ENCODE measurements at regions not wholly inside any gene's neighbourhood (a gene's known extent, or its start where the extent isn't known, plus 50 kb on each side); places are given as distances from the start of the nearest gene placed in this dataset.

DNA sequence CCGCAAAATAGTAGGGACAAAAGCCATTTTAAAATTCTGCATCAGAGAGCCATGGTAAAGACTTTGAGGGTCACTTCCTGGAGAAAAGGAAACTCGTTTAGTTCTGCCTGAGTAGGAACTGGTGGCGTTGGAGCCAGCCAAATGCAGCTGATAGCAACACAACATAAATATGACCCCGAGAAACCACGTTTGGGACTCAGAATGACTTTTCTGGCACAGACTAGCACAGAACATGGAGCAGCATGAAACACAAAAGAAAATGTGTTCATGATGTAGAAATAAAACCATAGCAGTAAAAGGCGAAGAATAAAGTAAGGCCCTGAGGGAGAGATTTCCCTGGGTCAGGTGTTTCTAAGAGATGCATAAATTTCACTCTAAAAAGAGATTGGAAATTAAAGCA is 149.2 kb upstream of the KLHL29 start (continued):
- TF ChIP-seq, protein P1, sequence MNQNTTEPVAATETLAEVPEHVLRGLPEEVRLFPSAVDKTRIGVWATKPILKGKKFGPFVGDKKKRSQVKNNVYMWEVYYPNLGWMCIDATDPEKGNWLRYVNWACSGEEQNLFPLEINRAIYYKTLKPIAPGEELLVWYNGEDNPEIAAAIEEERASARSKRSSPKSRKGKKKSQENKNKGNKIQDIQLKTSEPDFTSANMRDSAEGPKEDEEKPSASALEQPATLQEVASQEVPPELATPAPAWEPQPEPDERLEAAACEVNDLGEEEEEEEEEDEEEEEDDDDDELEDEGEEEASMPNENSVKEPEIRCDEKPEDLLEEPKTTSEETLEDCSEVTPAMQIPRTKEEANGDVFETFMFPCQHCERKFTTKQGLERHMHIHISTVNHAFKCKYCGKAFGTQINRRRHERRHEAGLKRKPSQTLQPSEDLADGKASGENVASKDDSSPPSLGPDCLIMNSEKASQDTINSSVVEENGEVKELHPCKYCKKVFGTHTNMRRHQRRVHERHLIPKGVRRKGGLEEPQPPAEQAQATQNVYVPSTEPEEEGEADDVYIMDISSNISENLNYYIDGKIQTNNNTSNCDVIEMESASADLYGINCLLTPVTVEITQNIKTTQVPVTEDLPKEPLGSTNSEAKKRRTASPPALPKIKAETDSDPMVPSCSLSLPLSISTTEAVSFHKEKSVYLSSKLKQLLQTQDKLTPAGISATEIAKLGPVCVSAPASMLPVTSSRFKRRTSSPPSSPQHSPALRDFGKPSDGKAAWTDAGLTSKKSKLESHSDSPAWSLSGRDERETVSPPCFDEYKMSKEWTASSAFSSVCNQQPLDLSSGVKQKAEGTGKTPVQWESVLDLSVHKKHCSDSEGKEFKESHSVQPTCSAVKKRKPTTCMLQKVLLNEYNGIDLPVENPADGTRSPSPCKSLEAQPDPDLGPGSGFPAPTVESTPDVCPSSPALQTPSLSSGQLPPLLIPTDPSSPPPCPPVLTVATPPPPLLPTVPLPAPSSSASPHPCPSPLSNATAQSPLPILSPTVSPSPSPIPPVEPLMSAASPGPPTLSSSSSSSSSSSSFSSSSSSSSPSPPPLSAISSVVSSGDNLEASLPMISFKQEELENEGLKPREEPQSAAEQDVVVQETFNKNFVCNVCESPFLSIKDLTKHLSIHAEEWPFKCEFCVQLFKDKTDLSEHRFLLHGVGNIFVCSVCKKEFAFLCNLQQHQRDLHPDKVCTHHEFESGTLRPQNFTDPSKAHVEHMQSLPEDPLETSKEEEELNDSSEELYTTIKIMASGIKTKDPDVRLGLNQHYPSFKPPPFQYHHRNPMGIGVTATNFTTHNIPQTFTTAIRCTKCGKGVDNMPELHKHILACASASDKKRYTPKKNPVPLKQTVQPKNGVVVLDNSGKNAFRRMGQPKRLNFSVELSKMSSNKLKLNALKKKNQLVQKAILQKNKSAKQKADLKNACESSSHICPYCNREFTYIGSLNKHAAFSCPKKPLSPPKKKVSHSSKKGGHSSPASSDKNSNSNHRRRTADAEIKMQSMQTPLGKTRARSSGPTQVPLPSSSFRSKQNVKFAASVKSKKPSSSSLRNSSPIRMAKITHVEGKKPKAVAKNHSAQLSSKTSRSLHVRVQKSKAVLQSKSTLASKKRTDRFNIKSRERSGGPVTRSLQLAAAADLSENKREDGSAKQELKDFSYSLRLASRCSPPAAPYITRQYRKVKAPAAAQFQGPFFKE (tag by site-specific recombination; IDR thresholded peaks at IDR 0.05; ENCODE audit: borderline replicate concordance): no peak
- TF ChIP-seq ZNF837 (tag by site-specific recombination; IDR thresholded peaks at IDR 0.05) (no peak), ZNF10 (tag by site-specific recombination; IDR thresholded peaks at IDR 0.05) (no peak), GLIS2 (tag by site-specific recombination; IDR thresholded peaks at IDR 0.05) (no peak), ZNF555 (tag by site-specific recombination; conservative IDR thresholded peaks at IDR 0.05) (no peak)

DNA sequence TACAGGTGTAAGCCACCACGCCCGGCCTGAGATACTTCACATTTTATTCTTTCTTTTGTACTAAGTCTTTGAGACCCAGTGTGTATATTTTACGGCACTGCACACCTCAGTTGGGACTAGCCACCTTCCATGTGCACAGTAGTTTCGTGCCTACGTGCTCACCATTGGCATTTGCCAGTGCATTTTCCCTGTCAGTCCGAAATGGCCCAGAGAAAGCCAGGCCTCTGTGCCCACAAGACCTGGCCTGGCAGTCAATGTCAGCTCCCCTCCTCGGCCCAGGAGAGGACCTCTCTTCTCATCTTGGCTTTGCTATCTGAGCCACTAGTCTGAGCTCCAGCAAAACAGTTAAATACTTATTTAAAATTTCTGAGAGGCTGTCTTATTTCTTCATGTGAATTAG is 147.8 kb upstream of the KLHL29 start:
- Histone ChIP-seq H3K27ac (ENCODE audit: extremely low read depth, low read depth, low read length) (no peak overlapping the region), H3K4me3 (ENCODE audit: low read depth, low read length) (no peak overlapping the region), H3K36me3 (ENCODE audit: control insufficient read depth in 2 of 2, insufficient read depth in 1 of 2, low read length in 2 of 2) (no peaks in the 10 kb centered on the region), H3K4me1 (ENCODE audit: control insufficient read depth, insufficient read depth, low read length) (no peaks in the 10 kb centered on the region), H3K9me3 (ENCODE audit: control insufficient read depth, insufficient read depth, low read depth, low read length) (no peaks in the 10 kb centered on the region)
- POLR2A ChIA-PET: no interaction called here
- no peak for TF ChIP-seq ZNF561 (tag by site-specific recombination; IDR thresholded peaks at IDR 0.05; ENCODE audit: borderline replicate concordance)
- TF ChIP-seq ZNF768 (tag by site-specific recombination; IDR thresholded peaks at IDR 0.05): no peak
- CTCF ChIA-PET: no interaction called here

DNA sequence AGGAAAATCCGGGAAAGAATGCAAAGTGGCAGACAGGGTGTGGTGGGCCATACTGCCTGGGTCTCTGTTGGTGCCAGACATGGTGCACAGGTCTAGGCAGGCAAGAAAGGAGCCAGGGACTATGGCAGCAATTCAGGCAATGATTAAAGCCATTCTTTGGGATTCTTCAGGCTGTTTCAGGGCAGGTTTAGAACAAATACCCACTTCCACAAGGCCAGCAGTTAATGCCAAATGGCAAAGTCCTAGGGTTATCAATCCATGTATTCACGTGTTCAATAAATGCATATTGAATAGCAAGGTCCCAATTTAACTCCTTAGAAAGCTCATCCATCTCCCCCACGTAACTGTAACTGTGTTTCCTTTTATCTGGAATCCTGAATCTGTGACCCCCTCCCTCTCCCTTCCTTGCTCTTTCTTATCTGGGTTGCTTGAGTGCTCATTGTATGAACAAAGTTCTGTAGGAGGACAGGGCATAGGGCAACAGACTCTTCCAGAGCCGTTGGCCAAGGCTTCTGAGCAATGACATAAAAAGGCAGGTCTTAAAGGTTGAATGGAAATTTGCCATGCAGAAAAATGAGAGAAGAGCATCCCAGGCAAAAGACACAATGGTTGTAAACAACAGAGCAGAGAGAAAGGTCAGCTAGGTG is 146.8 kb upstream of the KLHL29 start:
- CTCF ChIA-PET: no interaction called here
- TF ChIP-seq ZNF837 (tag by site-specific recombination; IDR thresholded peaks at IDR 0.05) (no peak), ZFHX2 (tag by site-specific recombination; conservative IDR thresholded peaks at IDR 0.05) (no peak), SP3 (tag by site-specific recombination; IDR thresholded peaks at IDR 0.05) (no peak), ZNF423 (tag by site-specific recombination; IDR thresholded peaks at IDR 0.05) (no peak), YY1 (tag by site-specific recombination; IDR thresholded peaks at IDR 0.05) (no peak), ZNF37A (tag by site-specific recombination; IDR thresholded peaks at IDR 0.05) (no peak), ZFP41 (tag by site-specific recombination; IDR thresholded peaks at IDR 0.05; ENCODE audit: borderline replicate concordance) (no peak), MYNN (tag by site-specific recombination; IDR thresholded peaks at IDR 0.05; ENCODE audit: borderline replicate concordance) (no peak), ZNF292 (tag by site-specific recombination; IDR thresholded peaks at IDR 0.05; ENCODE audit: borderline replicate concordance, low read depth) (no peak), ZFP3 (tag by site-specific recombination; IDR thresholded peaks at IDR 0.05; ENCODE audit: low read depth) (no peak), OSR2 (tag by site-specific recombination; IDR thresholded peaks at IDR 0.05) (no peak), ZNF768 (tag by site-specific recombination; IDR thresholded peaks at IDR 0.05) (no peak), ZNF560 (tag by site-specific recombination; IDR thresholded peaks at IDR 0.05; ENCODE audit: borderline replicate concordance) (no peak), ZNF302 (tag by site-specific recombination; IDR thresholded peaks at IDR 0.05; ENCODE audit: low read depth) (no peak), YY2 (tag by site-specific recombination; IDR thresholded peaks at IDR 0.05) (no peak)
- TF ChIP-seq, protein P2, sequence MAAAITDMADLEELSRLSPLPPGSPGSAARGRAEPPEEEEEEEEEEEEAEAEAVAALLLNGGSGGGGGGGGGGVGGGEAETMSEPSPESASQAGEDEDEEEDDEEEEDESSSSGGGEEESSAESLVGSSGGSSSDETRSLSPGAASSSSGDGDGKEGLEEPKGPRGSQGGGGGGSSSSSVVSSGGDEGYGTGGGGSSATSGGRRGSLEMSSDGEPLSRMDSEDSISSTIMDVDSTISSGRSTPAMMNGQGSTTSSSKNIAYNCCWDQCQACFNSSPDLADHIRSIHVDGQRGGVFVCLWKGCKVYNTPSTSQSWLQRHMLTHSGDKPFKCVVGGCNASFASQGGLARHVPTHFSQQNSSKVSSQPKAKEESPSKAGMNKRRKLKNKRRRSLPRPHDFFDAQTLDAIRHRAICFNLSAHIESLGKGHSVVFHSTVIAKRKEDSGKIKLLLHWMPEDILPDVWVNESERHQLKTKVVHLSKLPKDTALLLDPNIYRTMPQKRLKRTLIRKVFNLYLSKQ (tag by site-specific recombination; IDR thresholded peaks at IDR 0.05; ENCODE audit: borderline replicate concordance): no peak
- TF ChIP-seq, protein P3, sequence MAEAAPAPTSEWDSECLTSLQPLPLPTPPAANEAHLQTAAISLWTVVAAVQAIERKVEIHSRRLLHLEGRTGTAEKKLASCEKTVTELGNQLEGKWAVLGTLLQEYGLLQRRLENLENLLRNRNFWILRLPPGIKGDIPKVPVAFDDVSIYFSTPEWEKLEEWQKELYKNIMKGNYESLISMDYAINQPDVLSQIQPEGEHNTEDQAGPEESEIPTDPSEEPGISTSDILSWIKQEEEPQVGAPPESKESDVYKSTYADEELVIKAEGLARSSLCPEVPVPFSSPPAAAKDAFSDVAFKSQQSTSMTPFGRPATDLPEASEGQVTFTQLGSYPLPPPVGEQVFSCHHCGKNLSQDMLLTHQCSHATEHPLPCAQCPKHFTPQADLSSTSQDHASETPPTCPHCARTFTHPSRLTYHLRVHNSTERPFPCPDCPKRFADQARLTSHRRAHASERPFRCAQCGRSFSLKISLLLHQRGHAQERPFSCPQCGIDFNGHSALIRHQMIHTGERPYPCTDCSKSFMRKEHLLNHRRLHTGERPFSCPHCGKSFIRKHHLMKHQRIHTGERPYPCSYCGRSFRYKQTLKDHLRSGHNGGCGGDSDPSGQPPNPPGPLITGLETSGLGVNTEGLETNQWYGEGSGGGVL (tag by site-specific recombination; IDR thresholded peaks at IDR 0.05): no peak

More for the DNA sequence above, 146.8 kb upstream of the KLHL29 start:
- Histone ChIP-seq H3K9me3 (ENCODE audit: control insufficient read depth, insufficient read depth, low read depth, low read length) (no peaks in the 10 kb centered on the region), H3K36me3 (ENCODE audit: control insufficient read depth in 2 of 2, insufficient read depth in 1 of 2, low read length in 2 of 2) (no peaks in the 10 kb centered on the region), H3K27ac (ENCODE audit: extremely low read depth, low read depth, low read length) (no peak overlapping the region), H3K4me3 (ENCODE audit: low read depth, low read length) (no peak overlapping the region), H3K4me1 (ENCODE audit: control insufficient read depth, insufficient read depth, low read length) (no peaks in the 10 kb centered on the region)
- POLR2A ChIA-PET: no interaction called here

Data from HEK293 (cell line).